Loucy (cell line): ENCODE measurements at regions not wholly inside any gene's neighbourhood (a gene's known extent, or its start where the extent isn't known, plus 50 kb on each side); places are given as distances from the start of the nearest gene placed in this dataset.

Experiments used
- H2AFZ ChIP-seq: fragments of 200-600 bp; sonication (generic); 2 replicates; pipeline ENCODE4 v1.6.0; 2016; ENCODE audit warnings: antibody characterized with exemption, mild to moderate bottlenecking, low read length, moderate library complexity
- H3F3A ChIP-seq: fragments of 200-600 bp; 2 replicates; pipeline ENCODE4 v1.6.0; 2016; ENCODE audit warnings: antibody characterized with exemption, low read depth, mild to moderate bottlenecking
- H3K27me3 ChIP-seq: fragments of 200-600 bp; sonication (generic); 2 replicates; pipeline ENCODE4 v1.6.1; 2014; ENCODE audit warnings: low read length, mild to moderate bottlenecking; ENCODE audit not compliant: insufficient read depth, poor library complexity, severe bottlenecking
- H3K36me3 ChIP-seq: fragments of 200-600 bp; sonication (generic); 2 replicates; pipeline ENCODE4 v1.6.1; 2016; ENCODE audit warnings: low read length; ENCODE audit not compliant: insufficient read depth
- H3K4me1 ChIP-seq: fragments of 200-600 bp; sonication (generic); 2 replicates; pipeline ENCODE4 v1.5.1; 2014; ENCODE audit warnings: low read length, mild to moderate bottlenecking; ENCODE audit not compliant: insufficient read depth, poor library complexity, severe bottlenecking
- H3K4me2 ChIP-seq: fragments of 200-600 bp; sonication (generic); 2 replicates; pipeline ENCODE4 v1.6.0; 2014; ENCODE audit warnings: antibody characterized with exemption, low read length, low read depth, mild to moderate bottlenecking; ENCODE audit not compliant: poor library complexity, severe bottlenecking
- H3K4me3 ChIP-seq: fragments of 200-600 bp; sonication (generic); 2 replicates; pipeline ENCODE4 v1.5.1; 2014; ENCODE audit warnings: low read length, mild to moderate bottlenecking, mixed read lengths; ENCODE audit not compliant: poor library complexity, severe bottlenecking
- H3K79me2 ChIP-seq: fragments of 200-600 bp; sonication (generic); 2 replicates; pipeline ENCODE4 v1.6.1; 2014; ENCODE audit warnings: low read length; ENCODE audit not compliant: insufficient read depth
- H3K9ac ChIP-seq: fragments of 200-600 bp; sonication (generic); 2 replicates; pipeline ENCODE4 v1.6.0; 2014; ENCODE audit warnings: mild to moderate bottlenecking, low read depth, low read length, moderate library complexity; ENCODE audit not compliant: poor library complexity, severe bottlenecking
- H3K9me2 ChIP-seq: fragments of 200-600 bp; sonication (generic); replicated peaks from 2 replicates; pipeline ENCODE4 v1.6.1; 2016; ENCODE audit warnings: low read depth, low read length, mixed read lengths
- H3K9me3 ChIP-seq: fragments of 200-600 bp; sonication (generic); 2 replicates; pipeline ENCODE4 v1.6.1; 2014; ENCODE audit warnings: mild to moderate bottlenecking, antibody characterized with exemption, low read length, low read depth; ENCODE audit not compliant: insufficient read depth
- H4K20me1 ChIP-seq: fragments of 200-600 bp; sonication (generic); 2 replicates; pipeline ENCODE4 v1.6.0; 2014; ENCODE audit warnings: antibody characterized with exemption, low read length, mild to moderate bottlenecking; ENCODE audit not compliant: insufficient read depth, poor library complexity, severe bottlenecking
- EZH2phosphoT487 ChIP-seq: fragments of 200-600 bp; IDR thresholded peaks from 2 replicates; pipeline ENCODE4 v1.6.1; 2018; ENCODE audit warnings: antibody characterized with exemption, mild to moderate bottlenecking, moderate library complexity, borderline replicate concordance
- TF ChIP-seq, protein P1 (sequence below): fragments of 200-600 bp; sonication (generic); conservative IDR thresholded peaks from 2 replicates; pipeline ENCODE4 v1.5.1; 2014; ENCODE audit warnings: mild to moderate bottlenecking, antibody characterized with exemption, low read length

GRCh38 chr4:123553279-123553678 is 156.7 kb downstream of the SPRY1 start:
- TF ChIP-seq EZH2phosphoT487, result no peak
- TF ChIP-seq, protein P1, sequence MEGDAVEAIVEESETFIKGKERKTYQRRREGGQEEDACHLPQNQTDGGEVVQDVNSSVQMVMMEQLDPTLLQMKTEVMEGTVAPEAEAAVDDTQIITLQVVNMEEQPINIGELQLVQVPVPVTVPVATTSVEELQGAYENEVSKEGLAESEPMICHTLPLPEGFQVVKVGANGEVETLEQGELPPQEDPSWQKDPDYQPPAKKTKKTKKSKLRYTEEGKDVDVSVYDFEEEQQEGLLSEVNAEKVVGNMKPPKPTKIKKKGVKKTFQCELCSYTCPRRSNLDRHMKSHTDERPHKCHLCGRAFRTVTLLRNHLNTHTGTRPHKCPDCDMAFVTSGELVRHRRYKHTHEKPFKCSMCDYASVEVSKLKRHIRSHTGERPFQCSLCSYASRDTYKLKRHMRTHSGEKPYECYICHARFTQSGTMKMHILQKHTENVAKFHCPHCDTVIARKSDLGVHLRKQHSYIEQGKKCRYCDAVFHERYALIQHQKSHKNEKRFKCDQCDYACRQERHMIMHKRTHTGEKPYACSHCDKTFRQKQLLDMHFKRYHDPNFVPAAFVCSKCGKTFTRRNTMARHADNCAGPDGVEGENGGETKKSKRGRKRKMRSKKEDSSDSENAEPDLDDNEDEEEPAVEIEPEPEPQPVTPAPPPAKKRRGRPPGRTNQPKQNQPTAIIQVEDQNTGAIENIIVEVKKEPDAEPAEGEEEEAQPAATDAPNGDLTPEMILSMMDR, result no peak
- no peak overlapping the region for H3K4me2 ChIP-seq
- no peaks in the 10 kb centered on the region for H3F3A ChIP-seq
- no peaks in the 10 kb centered on the region for H3K36me3 ChIP-seq
- no peaks in the 10 kb centered on the region for H3K79me2 ChIP-seq
- H3K9me3 ChIP-seq, result no peaks in the 10 kb centered on the region
- no peaks in the 10 kb centered on the region for H3K27me3 ChIP-seq
- no peaks in the 10 kb centered on the region for H4K20me1 ChIP-seq
- no peaks in the 10 kb centered on the region for H3K9me2 ChIP-seq
- H2AFZ ChIP-seq, result no peak overlapping the region
- peaks cover 35% of the 10 kb centered on the region for H3K4me1 ChIP-seq
- no peak overlapping the region for H3K9ac ChIP-seq
- H3K4me3 ChIP-seq, result no peak overlapping the region

DNA sequence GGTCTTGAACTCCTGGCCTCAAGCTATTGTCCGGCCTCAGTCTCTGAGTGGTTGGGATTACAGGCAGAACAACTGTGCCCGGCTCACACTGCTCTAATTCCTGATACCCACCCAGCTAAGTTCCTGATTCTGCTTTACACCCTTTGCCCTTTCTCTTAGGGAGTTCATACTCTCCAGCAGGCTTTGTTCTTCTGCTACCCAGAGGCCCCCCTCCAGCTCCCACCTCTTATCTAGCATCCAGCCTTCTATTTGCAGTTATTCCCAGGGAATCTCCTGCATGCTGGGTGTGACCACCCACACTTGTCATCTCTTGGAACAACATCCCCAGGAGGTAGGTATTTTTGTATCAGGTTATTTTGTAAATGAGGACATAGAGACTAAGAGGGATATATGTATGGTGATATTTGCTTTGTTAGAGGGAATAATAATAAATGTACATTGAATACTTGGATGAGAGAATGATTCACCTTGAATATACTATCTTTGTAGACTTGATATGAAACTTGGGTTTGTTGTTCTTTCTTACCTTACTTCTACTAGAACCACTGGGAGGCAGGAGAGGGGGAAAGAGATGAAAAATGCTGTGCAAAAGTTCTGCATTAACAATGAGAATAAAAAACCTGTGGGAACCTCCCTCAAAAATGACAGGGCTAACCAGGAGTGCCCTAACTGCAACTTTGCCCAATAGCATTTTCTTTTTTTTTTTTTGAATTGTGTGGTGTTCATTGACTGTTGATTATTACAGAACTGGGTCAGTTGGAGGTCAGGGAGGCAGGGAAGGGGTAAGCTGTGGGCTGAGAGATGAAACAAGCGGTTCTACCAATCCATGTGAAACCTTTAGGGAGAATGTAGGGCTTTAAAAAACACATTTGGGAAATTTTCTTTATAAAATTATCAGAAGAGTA is 157.4 kb downstream of the SPRY1 start:
- Histone ChIP-seq H3K79me2 (no peaks in the 10 kb centered on the region), H3K4me1 (peaks cover 36% of the 10 kb centered on the region), H3K9me2 (no peaks in the 10 kb centered on the region), H4K20me1 (no peaks in the 10 kb centered on the region), H2AFZ (no peak overlapping the region), H3K9ac (no peak overlapping the region), H3F3A (no peaks in the 10 kb centered on the region), H3K36me3 (no peaks in the 10 kb centered on the region), H3K27me3 (no peaks in the 10 kb centered on the region), H3K4me3 (no peak overlapping the region), H3K9me3 (no peaks in the 10 kb centered on the region), H3K4me2 (no peak overlapping the region)
- TF ChIP-seq, protein P1, result no peak
- no peak for TF ChIP-seq EZH2phosphoT487

DNA sequence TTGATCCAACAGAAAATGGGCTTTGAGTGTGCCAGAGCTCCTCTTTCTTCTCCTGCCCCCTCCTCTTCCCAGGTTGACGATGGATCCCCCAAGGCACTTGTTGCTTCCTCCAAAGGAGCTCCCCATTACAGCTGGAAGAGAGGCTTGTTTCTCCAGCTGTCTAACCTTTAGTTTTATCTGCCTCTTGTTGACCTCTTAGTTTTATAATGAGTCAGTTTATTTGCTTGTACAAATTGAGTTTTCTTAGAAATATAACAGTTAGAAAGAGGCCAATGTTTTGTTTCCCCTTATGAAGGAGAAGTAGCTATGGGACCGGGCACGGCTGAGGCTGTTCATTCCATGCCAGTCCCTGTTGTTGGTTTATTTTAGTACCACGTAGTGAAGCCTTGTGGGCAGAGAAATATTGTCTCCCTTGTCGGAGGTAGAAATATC is 158.2 kb downstream of the SPRY1 start:
- Histone ChIP-seq H3F3A (no peaks in the 10 kb centered on the region), H3K9me2 (no peaks in the 10 kb centered on the region), H3K9me3 (no peaks in the 10 kb centered on the region), H3K4me3 (no peak overlapping the region), H3K4me2 (no peak overlapping the region), H3K9ac (no peak overlapping the region), H4K20me1 (no peaks in the 10 kb centered on the region), H2AFZ (no peak overlapping the region), H3K36me3 (no peaks in the 10 kb centered on the region), H3K27me3 (no peaks in the 10 kb centered on the region), H3K79me2 (no peaks in the 10 kb centered on the region), H3K4me1 (peaks cover 36% of the 10 kb centered on the region)
- TF ChIP-seq, protein P1, result no peak
- no peak for TF ChIP-seq EZH2phosphoT487
